Testis (tissue), 2 donors: ENCODE measurements at regions not wholly inside any gene's neighbourhood (a gene's known extent, or its start where the extent isn't known, plus 50 kb on each side); places are given as distances from the start of the nearest gene placed in this dataset.

Source experiments
- DNase-seq: peaks from one replicate; pipeline ENCODE4 v3.0.0-alpha.2; 2019
- H3K27ac ChIP-seq, 2 donors: fragments of 200-600 bp; sonication (generic); one replicate each; pipeline ENCODE4 v1.5.1; 2019
- H3K27me3 ChIP-seq: fragments of 200-600 bp; sonication (generic); one replicate; pipeline ENCODE4 v1.5.1; 2019
- H3K36me3 ChIP-seq: fragments of 200-600 bp; sonication (generic); one replicate; pipeline ENCODE4 v1.5.1; 2017; ENCODE audit warnings: low read depth; ENCODE audit errors: missing control alignments
- H3K4me1 ChIP-seq: fragments of 200-600 bp; sonication (generic); one replicate; pipeline ENCODE4 v1.5.1; 2019
- H3K4me3 ChIP-seq, 2 donors: fragments of 200-600 bp; sonication (generic); one replicate each; pipeline ENCODE4 v1.5.1; 2017 to 2019
- H3K9me3 ChIP-seq: fragments of 200-600 bp; sonication (generic); one replicate; pipeline ENCODE4 v1.5.1; 2017
- POLR2A ChIP-seq: fragments of 450-650 bp; IDR thresholded peaks from one replicate; pipeline ENCODE4 v1.6.1; 2017; ENCODE audit warnings: antibody characterized with exemption, mild to moderate bottlenecking, moderate library complexity
- WGBS, 2 donors: methylation state at CpG; one replicate each; pipeline ENCODE4 v1.1.5; 2018; 5-methylcytosine and 5-hydroxymethylcytosine counted together
- intact Hi-C: fragments of 100-400 bp; cut with DNase I; formaldehyde crosslinking; loops from one replicate; pipeline ENCODE4 v1.15.1; 2023; ENCODE audit warnings: low total_unique reads
- TF ChIP-seq, protein P1 (sequence below), 3 experiments: fragments of 450-650 bp in 2 of 3; fragments of 200-600 bp in 1 of 3; sonication (generic) in 1 of 3; IDR thresholded peaks; one replicate each; pipeline ENCODE4 v1.5.1; 2016 to 2019; ENCODE audit warnings: antibody characterized with exemption in 3 of 3, mild to moderate bottlenecking in 2 of 3, moderate library complexity in 1 of 3

DNA sequence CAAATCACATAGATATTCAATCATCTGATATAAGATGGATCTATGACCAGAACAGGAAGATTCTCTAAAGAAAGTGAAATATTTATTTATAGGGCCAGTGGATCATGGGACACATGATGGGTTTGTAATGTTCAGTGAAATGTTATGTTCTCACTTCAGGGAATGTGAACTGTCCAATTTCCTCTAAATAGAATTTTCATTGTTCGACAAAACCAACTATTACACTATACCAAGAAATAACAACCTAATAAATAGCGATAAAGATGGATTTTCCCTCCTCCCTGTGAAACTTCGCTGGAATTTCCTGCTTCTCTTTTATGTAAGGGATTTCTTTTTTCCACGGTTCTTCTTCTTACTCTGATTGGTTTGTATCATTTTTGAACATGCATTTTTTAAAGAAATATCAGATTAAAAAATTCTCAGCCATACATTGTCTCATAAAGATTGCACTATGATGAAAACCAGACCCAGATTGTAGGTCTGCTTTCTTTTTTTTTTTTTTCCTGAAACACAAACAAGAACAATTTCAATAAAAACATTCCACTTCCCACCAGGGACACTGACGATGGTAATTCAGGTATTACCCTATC lies 139.8 kb upstream of the ZEB1 start:
- Histone ChIP-seq H3K27me3 (no peaks in the 10 kb centered on the region), H3K4me1 (no peaks in the 10 kb centered on the region), H3K36me3 (no peaks in the 10 kb centered on the region), H3K27ac (no peak overlapping the region), H3K4me3 (no peak overlapping the region), H3K9me3 (no peaks in the 10 kb centered on the region)
- no peak for DNase-seq
- no peak for TF ChIP-seq POLR2A
- TF ChIP-seq, protein P1, sequence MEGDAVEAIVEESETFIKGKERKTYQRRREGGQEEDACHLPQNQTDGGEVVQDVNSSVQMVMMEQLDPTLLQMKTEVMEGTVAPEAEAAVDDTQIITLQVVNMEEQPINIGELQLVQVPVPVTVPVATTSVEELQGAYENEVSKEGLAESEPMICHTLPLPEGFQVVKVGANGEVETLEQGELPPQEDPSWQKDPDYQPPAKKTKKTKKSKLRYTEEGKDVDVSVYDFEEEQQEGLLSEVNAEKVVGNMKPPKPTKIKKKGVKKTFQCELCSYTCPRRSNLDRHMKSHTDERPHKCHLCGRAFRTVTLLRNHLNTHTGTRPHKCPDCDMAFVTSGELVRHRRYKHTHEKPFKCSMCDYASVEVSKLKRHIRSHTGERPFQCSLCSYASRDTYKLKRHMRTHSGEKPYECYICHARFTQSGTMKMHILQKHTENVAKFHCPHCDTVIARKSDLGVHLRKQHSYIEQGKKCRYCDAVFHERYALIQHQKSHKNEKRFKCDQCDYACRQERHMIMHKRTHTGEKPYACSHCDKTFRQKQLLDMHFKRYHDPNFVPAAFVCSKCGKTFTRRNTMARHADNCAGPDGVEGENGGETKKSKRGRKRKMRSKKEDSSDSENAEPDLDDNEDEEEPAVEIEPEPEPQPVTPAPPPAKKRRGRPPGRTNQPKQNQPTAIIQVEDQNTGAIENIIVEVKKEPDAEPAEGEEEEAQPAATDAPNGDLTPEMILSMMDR (IDR thresholded peaks at IDR 0.05) = no peak
- intact Hi-C loops = no loop called here
- WGBS, 2 donors = 70 to 72% methylated on average over 5 of the region's 5 CpGs

DNA sequence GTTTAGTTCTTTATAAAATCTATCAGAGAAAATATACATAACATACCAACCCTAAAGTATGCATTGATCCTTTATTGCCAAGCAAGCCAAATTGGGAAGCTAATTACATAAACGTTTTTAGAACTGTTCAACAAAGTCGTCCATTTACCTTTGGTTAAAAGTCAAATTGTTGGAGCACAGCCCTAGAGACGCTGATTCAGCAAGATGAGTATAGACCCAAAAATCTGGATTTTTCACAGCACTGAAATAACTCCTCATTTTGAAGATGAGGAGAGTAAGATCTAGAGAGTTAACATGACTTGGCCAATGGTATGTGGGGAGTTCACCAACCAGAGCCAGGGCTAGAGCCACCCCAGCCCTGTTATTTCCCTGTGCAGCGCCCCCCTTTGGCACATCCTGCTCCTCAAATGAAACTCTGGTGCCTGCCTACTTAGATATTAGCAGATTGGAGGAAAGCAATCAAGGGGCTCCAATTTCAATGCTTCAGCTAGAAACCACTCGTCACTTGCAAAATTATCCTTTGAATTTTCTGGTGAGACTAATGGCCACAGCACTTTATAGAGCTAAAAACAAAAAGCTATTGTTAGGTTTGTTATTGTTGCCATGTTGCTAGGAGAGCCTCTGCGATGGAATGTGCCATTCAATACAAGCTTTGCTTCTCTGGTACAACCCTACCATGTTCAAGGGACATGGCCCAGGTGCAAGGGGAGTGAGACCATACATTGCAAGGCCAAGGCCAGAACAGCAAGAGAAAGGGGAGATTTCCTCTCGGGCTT lies 132.6 kb upstream of the ZEB1 start:
- no peak overlapping the region for H3K27ac ChIP-seq
- intact Hi-C loops = no loop called here
- H3K27me3 ChIP-seq = no peaks in the 10 kb centered on the region
- H3K4me3 ChIP-seq = no peak overlapping the region
- TF ChIP-seq POLR2A = no peak
- TF ChIP-seq, protein P1 (IDR thresholded peaks at IDR 0.05) = no peak
- H3K4me1 ChIP-seq = no peaks in the 10 kb centered on the region
- no peaks in the 10 kb centered on the region for H3K9me3 ChIP-seq
- WGBS, 2 donors = 65 to 68% methylated on average over 7 of the region's 7 CpGs
- H3K36me3 ChIP-seq = no peaks in the 10 kb centered on the region
- DNase-seq = no peak

DNA sequence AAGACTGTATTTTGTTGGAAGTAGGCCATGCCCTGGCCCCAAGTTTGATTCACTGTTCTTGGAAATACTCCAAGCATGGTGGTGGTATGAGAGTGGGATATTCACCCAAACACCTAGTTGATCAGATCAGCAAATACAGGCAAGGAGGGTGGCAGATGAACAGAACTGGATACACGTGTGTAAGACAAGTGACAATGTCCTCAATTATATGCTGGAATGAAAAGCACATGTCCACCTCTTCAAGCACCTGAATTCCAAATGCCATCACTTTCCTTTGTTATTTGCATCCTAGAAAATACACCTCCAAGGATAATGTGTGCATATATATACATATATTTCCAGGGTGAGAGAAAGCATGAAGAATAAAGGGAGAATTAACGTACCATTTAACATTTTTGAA lies 131.8 kb upstream of the ZEB1 start:
- Histone ChIP-seq H3K4me3 (no peak overlapping the region), H3K4me1 (no peaks in the 10 kb centered on the region), H3K9me3 (no peaks in the 10 kb centered on the region), H3K27ac (no peak overlapping the region), H3K36me3 (no peaks in the 10 kb centered on the region), H3K27me3 (no peaks in the 10 kb centered on the region)
- no peak for TF ChIP-seq POLR2A
- TF ChIP-seq, protein P1 (IDR thresholded peaks at IDR 0.05) = no peak
- intact Hi-C loops = no loop called here
- DNase-seq = no peak
- WGBS, 2 donors = 87 to 90% methylated on average over 2 of the region's 2 CpGs

DNA sequence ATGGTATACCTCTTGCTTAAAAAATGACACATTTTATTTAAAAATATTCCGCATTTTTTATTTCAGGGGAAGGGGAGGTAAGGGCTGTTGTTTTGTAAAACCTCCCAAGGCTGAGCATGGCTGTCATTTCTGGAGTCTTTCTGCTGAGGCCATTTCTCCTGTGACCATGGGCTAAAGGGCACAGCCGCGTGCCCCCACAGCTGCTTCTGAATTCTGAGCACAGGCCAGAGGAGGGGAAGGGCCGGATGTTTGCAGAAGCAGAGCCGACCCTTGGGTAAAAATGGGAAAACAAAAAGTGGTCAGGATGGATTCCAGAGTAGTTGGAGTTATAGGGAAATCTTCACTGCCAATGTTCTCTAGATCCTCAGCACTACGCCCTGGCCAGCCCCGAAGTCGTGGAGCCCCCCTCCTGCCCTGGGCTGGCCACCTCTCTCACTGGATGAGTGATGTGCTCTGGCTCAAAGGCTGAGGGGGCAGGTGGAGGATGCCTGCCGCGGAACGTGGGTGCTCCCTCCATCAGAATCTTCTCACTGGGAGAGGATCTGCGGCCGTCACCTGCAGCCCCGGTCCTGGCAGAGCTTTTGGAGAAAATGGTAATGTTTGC lies 131.3 kb upstream of the ZEB1 start:
- Histone ChIP-seq H3K36me3 (no peaks in the 10 kb centered on the region), H3K27ac (no peak overlapping the region), H3K4me3 (no peak overlapping the region), H3K4me1 (no peaks in the 10 kb centered on the region), H3K27me3 (no peaks in the 10 kb centered on the region), H3K9me3 (no peaks in the 10 kb centered on the region)
- WGBS, 2 donors = 83% methylated on average over 10 to 14 of the region's 14 CpGs
- DNase-seq = no peak
- no peak for TF ChIP-seq POLR2A
- TF ChIP-seq, protein P1 (IDR thresholded peaks at IDR 0.05) = no peak
- intact Hi-C loops = no loop called here
